SK-N-SH (cell line): ENCODE measurements at regions not wholly inside any gene's neighbourhood (a gene's known extent, or its start where the extent isn't known, plus 50 kb on each side); places are given as distances from the start of the nearest gene placed in this dataset.

Source experiments
- CTCF ChIA-PET: fragments of 300-600, 350-600 bp; formaldehyde crosslinking; extraction: SDS; loops from one replicate; lab custom pipeline; 2021; lab: Yijun Ruan, JAX
- POLR2A ChIA-PET: fragments of 350-600 bp; sonication (Branson Sonifier 250); formaldehyde crosslinking; extraction: SDS; loops from one replicate; lab custom pipeline; 2020; ENCODE audit warnings: antibody characterized with exemption, inconsistent platforms; lab: Yijun Ruan, JAX
- DNase-seq: peaks from one replicate; pipeline ENCODE4 v3.0.0; 2012
- H2AFZ ChIP-seq: fragments of 200-600 bp; sonication (generic); 2 replicates; pipeline ENCODE4 v1.8.1; 2016; ENCODE audit warnings: antibody characterized with exemption, mild to moderate bottlenecking, low read depth
- H3F3A ChIP-seq: fragments of 200-600 bp; sonication (generic); replicated peaks from 2 replicates; pipeline ENCODE3; 2016; ENCODE audit warnings: antibody characterized with exemption, mild to moderate bottlenecking; ENCODE audit not compliant: insufficient read depth
- H3K27ac ChIP-seq, 2 experiments: fragments of 200-500 bp in 1 of 2; fragments of 200-600 bp in 1 of 2; sonication (Bioruptor generic) in 1 of 2; sonication (generic), shearing (Covaris generic) in 1 of 2; 2 replicates each; pipeline versions ENCODE4 v1.5.1 to v1.6.1; 2014 to 2016; ENCODE audit warnings: low read depth in 2 of 2, inconsistent platforms in 1 of 2, low read length in 1 of 2, mild to moderate bottlenecking in 1 of 2, mixed read lengths in 1 of 2
- H3K27me3 ChIP-seq: fragments of 200-600 bp; sonication (generic), shearing (Covaris generic); 2 replicates; pipeline ENCODE4 v1.6.1; 2016; ENCODE audit warnings: mixed run types; ENCODE audit not compliant: insufficient read depth
- H3K36me3 ChIP-seq, 2 experiments: fragments of 200-500 bp in 1 of 2; fragments of 200-600 bp in 1 of 2; sonication (Bioruptor generic) in 1 of 2; sonication (generic) in 1 of 2; replicated peaks in 1 of 2; 2 replicates each; pipeline versions ENCODE3 to v1.5.1; 2014 to 2016; ENCODE audit warnings: low read length in 1 of 2, mild to moderate bottlenecking in 1 of 2; ENCODE audit not compliant: insufficient read depth in 2 of 2, control insufficient read depth in 1 of 2
- H3K4me1 ChIP-seq, 2 experiments: fragments of 200-500 bp in 1 of 2; fragments of 200-600 bp in 1 of 2; sonication (Bioruptor generic) in 1 of 2; sonication (generic), shearing (Covaris generic) in 1 of 2; 2 replicates each; pipeline versions ENCODE4 v1.5.1 to v1.6.1; 2014 to 2016; ENCODE audit warnings: low read depth in 1 of 2, low read length in 1 of 2, mixed run types in 1 of 2; ENCODE audit not compliant: insufficient read depth in 2 of 2, control insufficient read depth in 1 of 2
- H3K4me2 ChIP-seq: fragments of 200-600 bp; sonication (generic), shearing (Covaris generic); 2 replicates; pipeline ENCODE4 v1.6.1; 2017; ENCODE audit warnings: mixed run types
- H3K4me3 ChIP-seq, 2 experiments: fragments of 200-500 bp in 1 of 2; fragments of 200-600 bp in 1 of 2; sonication (Bioruptor generic) in 1 of 2; sonication (generic), shearing (Covaris generic) in 1 of 2; 2 replicates each; pipeline versions ENCODE4 v1.5.1 to v1.8.1; 2014 to 2016; ENCODE audit warnings: low read depth in 2 of 2, inconsistent platforms in 1 of 2, low read length in 1 of 2, mild to moderate bottlenecking in 1 of 2, mixed read lengths in 1 of 2, moderate library complexity in 1 of 2
- H3K79me2 ChIP-seq: fragments of 200-600 bp; sonication (generic); 2 replicates; pipeline ENCODE4 v1.8.1; 2017; ENCODE audit warnings: mild to moderate bottlenecking; ENCODE audit not compliant: insufficient read depth
- H3K9ac ChIP-seq: fragments of 200-600 bp; sonication (generic); 2 replicates; pipeline ENCODE4 v1.6.1; 2017; ENCODE audit warnings: mixed run types
- H3K9me2 ChIP-seq: fragments of 200-600 bp; sonication (generic); 2 replicates; pipeline ENCODE4 v1.6.1; 2017; ENCODE audit warnings: mixed run types
- H3K9me3 ChIP-seq: fragments of 200-600 bp; sonication (generic); 2 replicates; pipeline ENCODE4 v1.6.1; 2017; ENCODE audit warnings: mixed run types, mild to moderate bottlenecking, moderate library complexity
- H4K20me1 ChIP-seq: fragments of 200-600 bp; sonication (generic); 2 replicates; pipeline ENCODE4 v1.6.1; 2017; ENCODE audit warnings: mild to moderate bottlenecking, mixed run types; ENCODE audit not compliant: insufficient read depth
- CHD2 ChIP-seq: fragments of 150-350 bp; IDR thresholded peaks from 2 replicates; pipeline ENCODE4 v1.6.1; 2018; ENCODE audit warnings: low read length; ENCODE audit not compliant: partially characterized antibody
- CTCF ChIP-seq: fragments of 200-600 bp; sonication (generic); IDR thresholded peaks from 2 replicates; pipeline ENCODE4 v1.6.1; 2017; ENCODE audit warnings: antibody characterized with exemption, mild to moderate bottlenecking, moderate library complexity
- EP300 ChIP-seq, 2 experiments: IDR thresholded peaks; 2 replicates each; pipeline versions ENCODE4 v1.4.0 to v1.6.1; 2012; ENCODE audit warnings: borderline replicate concordance in 1 of 2, low read depth in 1 of 2, low read length in 1 of 2
- FOSL2 ChIP-seq: IDR thresholded peaks from 2 replicates; pipeline ENCODE4 v1.4.0; 2012; ENCODE audit warnings: low read depth, mild to moderate bottlenecking, moderate library complexity, borderline replicate concordance
- FOXJ3 ChIP-seq: sonication (generic); formaldehyde crosslinking; IDR thresholded peaks from 2 replicates; pipeline ENCODE4 v1.5.1; 2020; ENCODE audit warnings: mild to moderate bottlenecking, missing genetic modification reagents
- GATA2 ChIP-seq: sonication (generic); formaldehyde crosslinking; IDR thresholded peaks from 2 replicates; pipeline ENCODE4 v1.5.0; 2020; ENCODE audit warnings: mild to moderate bottlenecking, missing genetic modification reagents
- MAX ChIP-seq: IDR thresholded peaks from 2 replicates; pipeline ENCODE4 v1.4.0; 2012; ENCODE audit warnings: low read depth
- MEF2A ChIP-seq: IDR thresholded peaks from 2 replicates; pipeline ENCODE4 v1.4.0; 2012; ENCODE audit warnings: low read depth, borderline replicate concordance
- NRF1 ChIP-seq: IDR thresholded peaks from 2 replicates; pipeline ENCODE4 v1.6.1; 2012; ENCODE audit warnings: low read depth, mild to moderate bottlenecking, low read length
- POLR2AphosphoS5 ChIP-seq: IDR thresholded peaks from 2 replicates; pipeline ENCODE4 v1.6.1; 2012; ENCODE audit warnings: low read depth, low read length
- RXRA ChIP-seq: IDR thresholded peaks from 2 replicates; pipeline ENCODE4 v1.4.0; 2012; ENCODE audit warnings: low read depth, mild to moderate bottlenecking, borderline replicate concordance
- SIN3A ChIP-seq: IDR thresholded peaks from 2 replicates; pipeline ENCODE4 v1.6.1; 2012; ENCODE audit warnings: low read depth, mild to moderate bottlenecking, low read length, moderate library complexity, borderline replicate concordance
- TCF12 ChIP-seq: IDR thresholded peaks from 2 replicates; pipeline ENCODE4 v1.4.0; 2012
- TEAD4 ChIP-seq: IDR thresholded peaks from 2 replicates; pipeline ENCODE4 v1.4.0; 2012; ENCODE audit warnings: mild to moderate bottlenecking, borderline replicate concordance; ENCODE audit not compliant: insufficient read depth
- USF1 ChIP-seq: IDR thresholded peaks from 2 replicates; pipeline ENCODE4 v1.4.0; 2012; ENCODE audit warnings: low read depth, borderline replicate concordance
- USF2 ChIP-seq: fragments of 150-350 bp; IDR thresholded peaks from 2 replicates; pipeline ENCODE4 v1.6.1; 2017; ENCODE audit warnings: antibody characterized with exemption, low read length, low read depth, borderline replicate concordance
- ZBTB33 ChIP-seq: IDR thresholded peaks from 2 replicates; pipeline ENCODE4 v1.4.0; 2012; ENCODE audit warnings: low read depth, borderline replicate concordance
- WGBS: methylation state at CpG from one replicate; pipeline ENCODE4 v1.1.6; 2017; ENCODE audit warnings: low lambda C conversion rate; 5-methylcytosine and 5-hydroxymethylcytosine counted together

GRCh38 chr4:20592663-20593062 lies 107.6 kb upstream of the PACRGL start:
- H3K79me2 ChIP-seq, result no peaks in the 10 kb centered on the region
- WGBS, result 87% methylated on average over 2 of the region's 2 CpGs
- H3K27ac ChIP-seq, result no peak overlapping the region
- no peak overlapping the region for H3K4me3 ChIP-seq
- H2AFZ ChIP-seq, result no peak overlapping the region
- no peaks in the 10 kb centered on the region for H4K20me1 ChIP-seq
- ChIA-PET CTCF (interaction anchor here (0.7 to 1.6 kb wide), 3 partner anchors 10 to 402 kb away, joined by 3 to 6 read pairs (median 3); no protein-coding TSS in a partner anchor), POLR2A (no interaction called here)
- H3K4me2 ChIP-seq, result no peak overlapping the region
- H3K36me3 ChIP-seq, result peaks cover 46 to 51% of the 10 kb centered on the region in 2 experiments
- H3K27me3 ChIP-seq, result no peaks in the 10 kb centered on the region
- H3K9me2 ChIP-seq, result no peaks in the 10 kb centered on the region
- H3F3A ChIP-seq, result peaks cover 3% of the 10 kb centered on the region
- H3K4me1 ChIP-seq, result peaks cover 0 to 7% of the 10 kb centered on the region in 2 experiments; a peak in 2 of 4 replicates
- no peak for DNase-seq
- H3K9me3 ChIP-seq, result no peaks in the 10 kb centered on the region
- TF ChIP-seq USF2, result no peak
- TF ChIP-seq RXRA, result no peak
- TF ChIP-seq POLR2AphosphoS5, result no peak
- no peak for TF ChIP-seq GATA2 (CRISPR knock-in tag)
- no peak for TF ChIP-seq FOXJ3 (CRISPR knock-in tag)
- TF ChIP-seq MEF2A, result no peak
- TF ChIP-seq ZBTB33, result no peak
- TF ChIP-seq USF1, result no peak
- TF ChIP-seq SIN3A, result no peak
- TF ChIP-seq CTCF, result no peak
- TF ChIP-seq CHD2, result no peak
- TF ChIP-seq MAX, result no peak
- no peak for TF ChIP-seq FOSL2
- TF ChIP-seq EP300 (IDR thresholded peaks at IDR 0.05; ENCODE audit: borderline replicate concordance in 1 of 2, low read depth in 1 of 2, low read length in 1 of 2), result no peak
- no peak for TF ChIP-seq TCF12
- TF ChIP-seq TEAD4, result no peak
- no peak for TF ChIP-seq NRF1
- H3K9ac ChIP-seq, result no peak overlapping the region
